HT-29 (cell line): ENCODE measurements at regions not wholly inside any gene's neighbourhood (a gene's known extent, or its start where the extent isn't known, plus 50 kb on each side); places are given as distances from the start of the nearest gene placed in this dataset.

ENCODE experiments used
- DNase-seq: peaks from one replicate; pipeline ENCODE4 v3.0.0-alpha.2; 2015; ENCODE audit warnings: low spot score

DNA sequence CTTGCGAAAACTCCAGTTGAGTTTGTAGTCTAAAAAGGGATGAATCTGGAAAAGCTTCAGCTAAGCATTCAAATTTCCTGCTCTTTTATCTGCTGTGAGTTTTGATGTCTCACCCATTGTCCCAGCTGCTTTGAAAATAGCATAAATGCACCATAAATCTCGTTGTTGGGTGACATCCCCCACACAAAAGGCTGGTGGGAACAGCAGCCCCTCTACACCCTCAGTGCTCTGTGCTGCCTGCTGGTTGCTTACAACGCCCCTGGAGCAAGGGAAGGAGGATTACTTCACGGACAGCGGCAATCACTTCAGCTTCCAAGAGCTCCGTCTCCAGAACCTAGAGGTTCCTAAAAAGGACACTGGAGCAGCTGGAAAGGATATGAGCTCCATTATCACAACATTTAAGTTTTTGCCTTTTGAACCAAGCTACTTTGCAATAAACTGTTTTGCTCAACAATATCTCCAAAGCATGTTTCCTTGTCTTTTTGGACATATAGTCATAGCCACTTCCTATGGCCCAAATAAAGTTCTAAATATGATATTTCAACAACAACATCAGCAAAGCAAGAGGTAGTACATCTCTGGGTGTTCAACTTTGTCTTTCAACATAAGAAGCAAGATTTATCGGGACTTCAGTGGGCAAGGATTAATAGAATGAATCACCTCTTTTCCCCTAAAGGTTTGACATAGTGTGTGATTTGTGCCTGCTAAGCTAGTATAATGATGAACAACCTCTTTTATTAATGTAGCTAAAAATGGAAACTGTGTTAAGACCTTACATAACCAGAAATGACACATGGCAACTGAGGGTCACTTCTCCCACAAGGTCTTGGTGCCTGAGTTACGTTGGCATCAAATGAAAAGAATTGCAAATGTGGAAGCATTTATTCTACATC lies 413.5 kb downstream of the TXNL1 start:
- no peak for DNase-seq

DNA sequence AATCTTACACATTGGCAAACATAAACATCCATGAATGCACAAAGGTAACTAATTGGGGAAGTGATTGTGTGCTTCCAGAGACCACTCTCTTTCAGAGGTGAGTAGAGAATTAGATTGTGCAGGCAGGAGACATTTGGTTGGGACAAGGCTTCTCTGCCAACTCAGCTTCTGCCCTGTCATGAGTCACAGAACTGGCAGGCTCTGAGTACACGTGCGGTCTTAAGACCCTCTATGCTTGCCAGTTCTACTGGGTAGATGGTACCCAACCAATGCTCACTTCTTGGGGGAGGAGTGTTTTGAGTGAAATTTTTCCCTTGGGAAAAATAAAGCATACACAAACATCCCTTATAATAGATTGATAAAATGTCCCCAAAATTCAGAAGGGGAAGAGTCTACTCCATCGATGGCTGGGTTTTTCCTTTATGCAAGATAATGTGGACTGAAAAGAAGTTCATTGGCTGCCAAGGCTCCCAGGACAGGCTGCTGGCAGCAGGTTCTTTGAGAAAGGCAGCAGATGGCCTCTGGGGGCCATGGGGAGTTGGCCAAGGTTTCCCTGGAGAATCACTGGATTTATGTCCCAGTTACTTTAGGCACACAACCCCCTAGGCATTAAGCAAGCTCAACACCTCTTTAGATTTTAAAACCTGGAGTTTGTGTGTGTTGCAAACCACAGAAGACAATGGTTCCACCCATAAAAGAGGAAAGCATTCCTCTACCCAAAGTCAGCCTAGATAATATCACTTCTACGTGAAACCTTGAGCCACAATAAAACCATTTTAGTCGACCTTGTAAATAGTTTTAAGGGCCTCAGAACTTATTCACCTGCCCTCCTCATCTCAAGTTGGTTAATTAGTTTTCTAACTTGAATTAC lies 417.0 kb downstream of the TXNL1 start:
- DNase-seq = no peak

DNA sequence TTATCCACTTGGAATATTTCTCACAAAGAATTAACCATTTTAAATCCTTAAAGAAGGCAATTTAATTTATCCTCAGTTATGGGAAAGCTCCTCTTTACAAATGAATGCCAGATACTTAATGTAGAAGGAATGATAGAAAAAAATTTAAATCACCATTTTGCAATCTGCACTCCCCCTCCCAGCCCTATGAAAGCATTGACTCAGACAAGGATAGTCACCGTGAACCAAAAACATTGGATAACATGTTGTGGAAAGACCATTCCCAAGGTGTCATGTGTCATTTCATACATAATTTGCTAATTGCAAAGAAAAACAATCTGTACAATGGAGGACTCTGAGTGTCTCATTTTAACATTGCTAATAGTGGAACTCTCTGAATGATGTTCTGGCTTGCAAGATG lies 421.0 kb downstream of the TXNL1 start:
- DNase-seq = no peak

DNA sequence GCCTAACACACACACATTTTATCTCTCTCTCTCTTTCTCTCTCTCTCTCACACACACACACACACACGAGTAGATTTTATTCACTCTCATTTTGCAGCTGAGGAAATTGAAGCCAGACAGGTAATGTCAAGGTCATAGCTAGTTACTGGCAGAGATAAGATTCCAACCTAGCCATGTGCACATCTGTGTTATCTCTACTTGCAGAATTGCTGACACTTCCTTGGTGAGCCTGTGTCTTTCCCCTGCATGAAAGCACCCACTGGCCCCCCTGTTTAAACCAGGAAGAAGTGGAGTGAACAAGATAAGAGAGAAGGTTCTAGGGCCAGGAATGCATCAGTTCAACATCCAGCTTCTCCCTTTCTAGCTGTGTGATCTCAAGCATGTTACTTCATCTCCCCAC lies 423.7 kb downstream of the TXNL1 start:
- no peak for DNase-seq

DNA sequence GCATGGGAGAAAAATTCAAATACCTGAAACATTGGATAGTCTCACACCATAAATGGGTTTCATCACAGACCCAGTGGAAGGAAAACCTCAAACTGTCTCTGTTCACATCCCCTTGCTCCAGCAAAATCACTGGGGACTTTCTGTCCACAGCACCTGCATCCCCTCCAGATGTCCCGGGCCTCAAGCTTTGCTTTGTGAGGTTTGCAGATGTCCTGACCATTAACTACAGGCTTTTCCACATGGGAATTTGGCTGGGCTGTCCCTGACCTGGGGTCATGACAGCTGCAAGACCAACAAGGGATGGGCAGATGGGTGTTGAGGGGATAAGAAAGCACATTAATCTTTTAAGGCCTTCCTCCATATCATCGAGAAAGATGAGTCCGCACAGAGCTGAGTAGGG lies 427.9 kb downstream of the TXNL1 start:
- DNase-seq = no peak

DNA sequence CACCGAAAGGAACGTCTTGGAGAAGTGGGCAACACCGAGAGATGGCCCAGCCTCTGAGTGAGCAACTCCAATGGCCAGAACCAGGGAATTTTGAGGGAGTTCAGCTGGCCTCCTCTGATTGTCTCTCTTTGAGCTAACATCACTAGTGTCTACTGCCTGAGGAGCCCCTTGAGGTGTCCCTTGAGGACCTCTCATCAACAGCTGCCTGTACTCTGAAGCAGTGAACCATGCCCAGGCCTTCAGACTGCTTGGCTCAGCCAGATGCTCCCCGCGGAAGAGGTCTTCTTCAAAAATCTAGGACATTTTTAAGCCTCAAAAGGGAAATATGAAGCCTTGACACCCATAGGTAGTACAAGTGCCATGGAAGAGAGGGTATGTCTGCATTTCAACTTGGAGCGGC lies 430.4 kb downstream of the TXNL1 start:
- no peak for DNase-seq

DNA sequence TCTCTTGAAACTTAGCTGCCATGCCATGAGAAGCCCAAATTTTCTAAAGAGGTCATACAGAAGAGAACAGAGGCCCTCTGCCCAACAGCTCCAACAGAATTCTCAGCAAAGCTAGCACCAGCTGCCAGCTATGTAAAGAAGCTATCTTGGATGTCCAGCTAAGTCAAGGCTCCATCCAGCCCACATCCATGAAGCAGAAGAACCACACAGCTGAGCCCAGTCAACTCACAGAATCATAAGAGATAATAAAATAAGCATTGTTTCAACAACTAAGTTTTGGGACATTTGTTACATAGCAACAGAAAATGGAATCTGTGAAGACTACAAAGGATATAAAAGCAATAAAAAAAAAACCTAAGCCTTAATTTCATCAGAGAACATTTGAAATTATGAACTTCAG lies 434.3 kb downstream of the TXNL1 start:
- DNase-seq = no peak

DNA sequence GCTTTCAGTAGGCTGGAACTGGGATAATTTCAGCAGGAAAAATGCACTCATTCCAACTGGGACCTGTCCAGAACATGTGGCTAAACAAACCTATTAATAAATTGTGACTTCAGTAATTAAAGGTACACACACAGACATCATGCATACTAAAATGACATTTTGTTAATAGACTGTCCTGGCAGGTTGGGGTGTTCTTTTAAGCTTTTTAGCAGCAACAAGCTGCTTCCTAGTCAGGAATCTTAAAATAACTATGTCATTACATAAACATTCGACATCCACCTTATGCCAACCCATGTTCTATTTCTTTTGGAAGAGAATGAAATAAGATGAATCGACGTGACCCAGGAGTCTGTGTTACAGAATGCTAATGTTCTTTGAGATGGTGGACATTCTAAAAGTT lies 435.7 kb downstream of the TXNL1 start:
- DNase-seq = no peak

DNA sequence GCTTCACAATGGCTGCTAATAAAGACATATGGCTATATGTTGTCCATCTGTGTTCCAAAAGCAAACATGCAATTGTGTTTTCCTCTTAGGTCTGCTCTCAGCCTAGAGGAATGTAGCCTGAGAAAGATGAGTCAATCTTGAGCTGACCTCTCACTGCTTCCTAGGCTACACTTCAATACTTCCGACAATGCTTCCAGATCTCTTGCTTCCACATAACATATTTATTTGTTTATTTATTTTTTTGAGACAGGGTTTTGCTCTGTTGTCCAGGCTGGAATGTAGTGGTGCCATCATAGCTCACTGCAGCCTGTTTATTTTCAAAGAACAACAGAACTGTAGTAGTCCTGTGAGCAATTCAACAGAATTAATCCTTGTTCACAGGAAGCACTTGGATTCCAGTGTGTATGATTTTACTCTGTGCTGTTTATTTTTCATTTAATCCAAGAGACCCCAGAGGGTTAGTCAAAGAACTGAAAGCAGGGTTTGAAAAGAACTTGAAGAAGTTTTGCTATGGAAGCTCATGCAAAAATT lies 437.9 kb downstream of the TXNL1 start:
- no peak for DNase-seq

DNA sequence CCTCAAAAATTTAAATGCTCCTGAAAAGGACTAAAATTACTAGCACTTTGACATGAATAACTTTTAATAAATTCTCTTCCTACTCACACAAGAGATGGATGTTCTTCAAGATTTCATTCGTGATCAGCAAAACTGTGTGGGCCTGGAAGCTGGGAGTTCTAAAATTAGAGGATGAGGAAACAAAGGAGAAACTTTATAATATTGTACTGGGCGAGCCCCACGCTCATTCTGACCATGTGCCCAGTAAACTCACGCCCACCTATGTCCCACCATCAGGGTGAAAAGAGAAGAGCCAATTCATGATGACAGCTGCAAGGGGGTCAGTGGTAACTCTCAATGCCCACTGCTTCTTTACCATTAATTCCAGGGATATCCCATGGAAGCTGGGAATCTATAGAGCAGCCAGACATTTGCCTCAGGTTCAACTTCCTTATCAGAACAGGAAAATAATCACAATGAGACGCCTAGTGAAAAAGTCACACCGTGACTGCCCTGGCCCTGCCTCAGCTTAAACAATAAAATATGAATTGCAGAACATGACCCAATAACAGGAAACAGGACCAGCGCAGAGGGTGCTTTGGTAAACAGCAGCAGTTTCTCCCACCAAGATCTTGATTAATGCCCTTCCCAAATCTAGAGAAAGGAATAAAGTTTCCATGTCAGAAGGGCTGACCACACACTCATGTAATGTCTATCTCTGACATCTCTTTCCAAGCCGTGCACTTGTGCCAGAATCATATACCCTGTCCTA lies 438.6 kb downstream of the TXNL1 start:
- no peak for DNase-seq

DNA sequence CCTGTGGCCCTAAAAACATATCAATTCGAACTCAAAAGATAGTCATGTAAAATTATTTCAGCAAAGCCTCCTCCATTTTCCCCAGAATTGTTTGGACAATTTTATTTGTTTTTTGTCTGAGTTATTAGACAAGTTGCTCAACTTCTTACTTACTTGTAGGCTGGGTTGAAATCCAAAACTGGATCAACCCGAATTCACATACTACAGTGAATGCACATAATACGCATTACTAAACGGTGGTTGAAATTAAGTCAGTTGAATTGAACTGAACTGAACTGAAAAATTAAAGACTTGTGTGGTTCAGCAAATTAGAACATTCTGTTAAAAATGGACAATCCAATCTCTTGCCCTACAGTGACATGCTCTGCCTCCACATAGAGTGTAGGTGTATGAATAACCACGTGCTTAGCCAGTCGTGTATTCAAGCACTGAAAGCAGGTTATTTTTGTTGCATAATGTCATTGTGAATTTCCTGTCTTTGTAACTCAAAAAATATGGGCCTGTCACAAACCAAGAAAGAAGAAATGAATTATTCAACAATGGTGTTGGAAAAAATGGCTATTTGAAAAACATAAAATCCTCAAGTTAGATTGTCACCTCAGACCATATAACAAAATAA lies 441.0 kb downstream of the TXNL1 start:
- no peak for DNase-seq

DNA sequence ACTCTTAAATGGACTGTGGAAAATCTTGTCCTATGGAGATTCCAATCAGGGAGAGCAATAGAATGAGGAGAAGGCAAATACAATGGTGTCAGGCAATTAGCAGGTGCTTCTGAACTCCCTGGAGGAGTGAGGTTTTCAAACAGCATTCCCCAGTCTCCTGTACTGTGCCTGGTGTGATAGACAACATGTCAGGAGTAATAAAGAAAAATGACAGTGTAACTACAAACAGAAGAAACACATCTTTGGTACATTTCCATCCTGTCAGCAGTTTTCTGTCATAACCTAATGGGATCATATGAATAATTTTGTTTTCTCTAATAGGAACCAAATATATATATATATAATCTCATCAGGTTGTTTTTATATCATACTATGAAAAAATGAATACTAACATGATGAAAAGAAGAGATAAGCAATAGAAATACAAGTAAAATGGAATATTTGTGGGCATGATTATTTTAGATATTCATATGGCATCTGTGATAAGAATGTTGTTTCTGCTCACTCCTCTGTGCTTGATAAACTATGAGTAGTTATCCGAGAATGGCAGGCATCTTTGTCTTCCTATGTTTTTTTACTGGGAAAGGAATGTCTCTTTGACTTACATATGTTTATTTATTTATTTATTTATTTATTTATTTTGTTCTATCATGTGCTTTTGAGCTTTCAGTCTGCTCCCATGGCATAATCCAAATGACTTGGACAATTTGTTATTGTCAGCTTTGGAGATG lies 441.7 kb downstream of the TXNL1 start:
- no peak for DNase-seq

DNA sequence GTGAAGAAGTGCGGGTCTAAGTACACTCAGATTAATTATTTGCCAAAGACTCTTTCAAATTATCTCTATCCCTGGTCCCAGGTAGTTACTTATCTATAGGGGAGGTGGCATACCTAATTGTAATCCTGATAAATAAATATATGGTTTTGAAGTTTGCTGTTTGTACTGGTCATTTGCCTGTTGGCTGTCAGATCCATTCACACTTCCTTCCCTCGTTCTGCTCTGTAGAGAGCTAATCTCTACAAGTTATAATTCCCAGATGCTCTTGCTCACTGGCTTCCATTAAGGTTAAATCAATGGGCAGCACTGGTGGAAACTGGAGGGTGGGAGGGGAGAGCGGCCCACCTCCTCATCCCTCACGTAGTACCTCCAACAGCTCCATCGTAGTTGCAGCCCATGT lies 447.1 kb downstream of the TXNL1 start:
- no peak for DNase-seq

DNA sequence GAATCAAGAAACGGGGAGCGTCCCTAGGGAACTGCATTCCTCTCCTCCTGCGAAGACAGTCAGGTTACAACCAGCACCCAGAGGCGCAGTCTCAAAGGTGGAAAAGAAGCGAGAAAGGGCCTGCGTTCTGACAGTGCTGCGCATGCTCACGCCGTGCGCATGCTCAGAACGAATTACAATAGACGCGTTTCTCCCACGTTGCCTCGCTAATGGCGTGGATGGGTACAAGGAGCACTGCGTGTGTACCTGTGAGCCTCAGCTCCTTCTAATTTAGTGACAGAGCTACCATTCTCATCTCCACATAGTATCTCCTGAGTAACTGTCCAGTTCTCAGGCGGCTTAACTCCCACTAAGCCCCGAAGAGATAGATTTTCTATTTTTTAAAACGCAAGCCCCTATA lies 448.8 kb downstream of the TXNL1 start:
- no peak for DNase-seq

DNA sequence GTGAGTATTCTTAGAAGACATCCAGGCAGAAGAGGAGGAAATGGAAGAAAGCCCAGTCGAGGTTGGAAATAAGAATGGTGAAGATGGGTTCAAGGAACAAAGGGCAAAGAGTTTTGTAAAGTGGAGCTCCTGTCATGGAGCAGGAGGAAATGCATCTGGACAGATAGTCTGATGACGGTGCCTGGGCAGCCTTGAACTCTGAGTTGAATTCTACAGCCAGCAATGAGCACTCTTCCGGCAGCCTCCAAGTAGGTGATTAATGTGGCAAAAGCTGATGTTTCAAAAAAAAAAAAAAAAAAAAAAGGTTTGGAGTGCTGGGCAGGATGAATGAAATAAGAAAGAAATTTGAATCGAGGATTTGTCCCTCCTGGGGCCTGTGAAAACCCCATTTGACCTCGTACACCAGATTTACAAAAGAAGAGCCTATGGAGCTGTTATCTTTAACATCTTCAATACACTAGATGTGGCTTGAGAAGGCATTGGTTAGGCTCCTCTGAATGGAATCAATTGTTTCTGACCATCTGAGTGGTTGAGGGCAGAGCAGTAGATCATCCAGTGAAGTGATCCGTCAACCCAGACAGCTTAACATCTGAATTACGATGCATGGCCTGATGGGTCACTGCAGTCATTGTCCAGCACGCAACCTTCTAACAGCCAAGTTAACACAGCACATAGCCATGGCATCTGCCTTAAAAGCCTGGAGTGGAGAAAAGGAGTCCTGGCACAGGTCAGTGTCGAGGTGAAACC lies 449.7 kb downstream of the TXNL1 start:
- no peak for DNase-seq

DNA sequence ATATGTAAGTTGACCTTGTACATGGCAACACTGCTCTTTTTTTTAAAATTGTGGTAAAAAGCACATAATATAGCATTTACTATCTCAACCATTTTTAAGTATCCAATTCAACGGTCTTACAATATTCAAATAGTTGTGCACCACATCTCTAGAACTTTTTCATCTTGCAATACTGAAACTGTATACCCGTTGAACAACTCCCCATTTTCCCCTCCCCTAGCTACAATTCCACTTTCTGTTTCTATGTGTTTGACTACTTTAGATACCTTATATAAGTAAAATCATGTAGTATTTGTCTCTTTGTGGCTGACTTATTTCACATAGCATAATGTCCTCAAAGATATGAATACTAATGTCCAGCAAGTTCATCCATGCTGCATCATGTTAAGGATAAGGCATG lies 452.1 kb downstream of the TXNL1 start:
- no peak for DNase-seq

DNA sequence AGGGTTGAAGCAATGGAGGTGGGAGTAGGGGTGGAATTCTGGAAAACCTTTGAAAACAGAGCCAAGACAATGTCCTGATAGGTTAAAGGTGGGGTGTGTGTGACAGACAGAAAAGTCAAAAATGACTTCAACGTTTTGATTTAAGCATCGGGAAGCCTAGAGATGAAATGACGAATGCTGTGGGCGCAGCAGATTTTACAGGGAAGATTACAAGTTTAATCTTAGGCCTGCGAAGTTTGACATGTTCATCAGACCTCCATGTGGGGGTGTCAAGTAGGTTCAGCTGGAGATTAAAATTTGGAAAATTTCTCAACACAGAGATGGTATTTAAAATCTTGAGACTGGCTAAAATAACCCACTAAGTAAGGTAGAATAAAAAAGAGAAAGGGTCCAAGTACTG lies 453.3 kb downstream of the TXNL1 start:
- no peak for DNase-seq

DNA sequence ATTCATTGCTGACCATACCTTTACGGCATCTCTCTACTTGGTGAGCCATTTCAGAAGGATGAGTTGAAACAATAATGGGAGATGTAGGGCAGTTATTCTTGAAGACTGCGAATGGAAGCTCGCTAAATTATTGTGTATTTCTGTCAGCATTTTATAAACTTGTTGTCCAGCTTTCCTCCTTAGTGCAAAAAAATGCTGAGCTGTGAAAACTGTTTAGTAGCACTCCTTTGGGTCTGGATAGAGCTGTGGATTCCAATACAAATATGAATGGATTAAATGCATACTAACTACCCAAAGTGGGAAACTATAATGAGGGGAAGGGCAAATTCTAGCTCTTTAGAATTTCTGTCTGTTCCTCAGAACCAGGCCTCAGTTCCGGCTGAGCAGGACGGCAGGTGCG lies 461.6 kb downstream of the TXNL1 start:
- no peak for DNase-seq

DNA sequence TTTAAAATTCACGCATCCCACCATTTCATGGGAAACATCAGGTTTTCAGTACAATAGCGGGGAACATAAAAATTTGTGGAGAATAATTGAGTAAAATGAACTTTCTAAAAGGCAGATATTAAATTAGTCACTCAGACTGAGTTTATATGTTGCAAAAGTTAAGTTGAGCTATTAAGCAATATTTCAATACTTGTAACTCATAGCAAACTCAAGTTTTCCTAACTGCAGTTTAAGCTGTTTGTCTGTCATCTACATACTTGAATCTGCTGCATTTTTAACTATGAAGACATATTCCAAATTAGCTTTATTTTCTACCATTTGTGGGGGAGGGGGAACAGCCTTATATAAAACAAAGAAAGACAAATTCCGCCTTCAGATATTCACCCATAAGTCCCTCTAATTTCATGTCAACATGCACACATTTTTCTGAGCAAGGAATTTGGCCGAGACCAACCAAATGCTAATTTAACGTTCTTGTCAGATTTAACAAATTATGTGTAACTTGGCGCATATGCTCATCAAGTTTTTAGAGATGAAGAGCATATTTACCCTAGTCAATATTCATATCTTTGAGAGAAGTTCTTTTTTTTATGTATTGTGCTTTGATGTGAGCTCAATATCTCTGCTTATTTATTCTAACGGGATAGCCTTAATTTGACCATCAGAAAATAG lies 462.9 kb downstream of the TXNL1 start:
- no peak for DNase-seq
